Activated CD8-positive, alpha-beta T cell treated with anti-CD3 and anti-CD28 coated beads, Interleukin-2, amount 10 ng/mL, durations not matched to agents 7 days and 5 days (primary cell): ENCODE measurements at regions not wholly inside any gene's neighbourhood (a gene's known extent, or its start where the extent isn't known, plus 50 kb on each side); places are given as distances from the start of the nearest gene placed in this dataset.
"Not testable (repeated sequence)": the region's sequence is repeated elsewhere in the genome, so short reads cannot be mapped to it uniquely, and the experiment has no call there.

Experiments
- ATAC-seq: fragments of 150-1000 bp; cut with Tn5 transposase; one replicate; pipeline ENCODE4 v1.10.0; 2021; ENCODE audit warnings: moderate library complexity
- CTCF ChIA-PET: fragments of 350-600 bp; sonication (Branson Sonifier 250); formaldehyde crosslinking; loops from one replicate; lab custom pipeline; 2021; ENCODE audit warnings: antibody characterized with exemption; lab: Charles Lee
- POLR2A ChIA-PET: fragments of 350-600 bp; sonication (Branson Sonifier 250); formaldehyde crosslinking; loops from one replicate; lab custom pipeline; 2021; ENCODE audit warnings: antibody characterized with exemption; lab: Charles Lee
- DNase-seq: peaks from one replicate; pipeline ENCODE4 v3.0.0-alpha.2; 2020
- H3K27ac Mint-ChIP-seq: one replicate; pipeline ENCODE4 v1.8.0; 2021; ENCODE audit warnings: mild to moderate bottlenecking, mixed read lengths
- H3K27me3 Mint-ChIP-seq: one replicate; pipeline ENCODE4 v1.8.0; 2021; ENCODE audit warnings: low read depth, mixed read lengths
- H3K36me3 Mint-ChIP-seq: one replicate; pipeline ENCODE4 v1.8.0; 2021; ENCODE audit warnings: low read depth, mixed read lengths
- H3K4me1 Mint-ChIP-seq: one replicate; pipeline ENCODE4 v1.8.0; 2021; ENCODE audit warnings: low read depth, mixed read lengths
- H3K4me3 Mint-ChIP-seq: one replicate; pipeline ENCODE4 v1.8.0; 2021; ENCODE audit warnings: mild to moderate bottlenecking, mixed read lengths
- H3K9me3 Mint-ChIP-seq: one replicate; pipeline ENCODE4 v1.8.0; 2022; ENCODE audit warnings: mixed read lengths; ENCODE audit not compliant: insufficient read depth

DNA sequence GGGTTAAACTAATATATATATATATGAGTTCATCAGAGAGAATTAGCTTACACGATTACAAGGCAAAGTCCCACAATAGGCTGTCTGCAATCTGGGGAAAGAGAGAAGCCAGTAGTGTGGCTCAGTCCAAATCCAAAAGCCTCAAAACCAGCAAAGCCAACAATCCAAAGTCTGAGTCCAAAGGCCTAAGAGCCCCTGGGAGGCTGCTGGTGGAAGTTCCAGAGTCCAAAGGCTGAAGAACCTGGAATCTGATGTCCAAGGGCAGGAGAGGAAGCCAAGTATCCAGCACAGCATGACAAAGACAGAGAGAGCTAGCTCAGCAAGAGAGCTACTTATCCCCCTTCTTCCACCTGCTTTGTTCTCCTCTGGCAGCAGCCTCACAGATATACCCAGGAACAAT, 274.7 kb upstream of the ID4 start:
- ATAC-seq, result no peak
- H3K9me3 Mint-ChIP-seq, result no peaks in the 10 kb centered on the region
- no peak overlapping the region for H3K4me3 Mint-ChIP-seq
- ChIA-PET POLR2A (no interaction called here), CTCF (no interaction called here)
- no peaks in the 10 kb centered on the region for H3K36me3 Mint-ChIP-seq
- no peaks in the 10 kb centered on the region for H3K27me3 Mint-ChIP-seq
- H3K27ac Mint-ChIP-seq, result no peak overlapping the region
- H3K4me1 Mint-ChIP-seq, result no peaks in the 10 kb centered on the region
- DNase-seq, result no peak

DNA sequence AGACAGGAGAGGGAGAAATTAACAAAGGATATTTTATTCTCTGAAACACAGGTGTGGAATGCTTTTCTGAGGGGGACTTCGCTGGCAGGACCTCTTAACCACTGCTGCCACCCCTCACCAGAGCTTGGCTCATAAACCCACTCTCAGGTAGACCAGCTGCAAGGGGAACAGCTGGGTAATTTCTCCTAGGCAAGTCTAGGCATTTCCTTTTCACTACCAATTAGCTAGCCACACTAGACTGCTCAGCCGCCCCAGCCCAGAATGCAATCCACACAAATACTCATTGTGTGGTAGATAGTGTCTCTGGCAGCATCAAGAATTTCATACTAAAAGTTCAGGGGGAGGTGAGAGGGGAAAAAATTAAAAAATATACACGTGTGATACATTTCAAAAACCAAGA, 267.6 kb upstream of the ID4 start:
- no peak overlapping the region for H3K27ac Mint-ChIP-seq
- ChIA-PET CTCF (no interaction called here), POLR2A (no interaction called here)
- DNase-seq, result no peak
- H3K9me3 Mint-ChIP-seq, result no peaks in the 10 kb centered on the region
- H3K4me1 Mint-ChIP-seq, result no peaks in the 10 kb centered on the region
- no peaks in the 10 kb centered on the region for H3K27me3 Mint-ChIP-seq
- H3K4me3 Mint-ChIP-seq, result no peak overlapping the region
- no peak for ATAC-seq
- no peaks in the 10 kb centered on the region for H3K36me3 Mint-ChIP-seq

GRCh38 chr6:19571176-19571575, 266.0 kb upstream of the ID4 start:
- POLR2A ChIA-PET, result no interaction called here
- H3K4me1 Mint-ChIP-seq, result no peaks in the 10 kb centered on the region
- no peaks in the 10 kb centered on the region for H3K36me3 Mint-ChIP-seq
- CTCF ChIA-PET, result no interaction called here
- H3K9me3 Mint-ChIP-seq, result no peaks in the 10 kb centered on the region
- H3K27me3 Mint-ChIP-seq, result no peaks in the 10 kb centered on the region
- DNase-seq (no peak), ATAC-seq (no peak)
- H3K4me3 Mint-ChIP-seq, result no peak overlapping the region
- H3K27ac Mint-ChIP-seq, result no peak overlapping the region

- DNase-seq (no peak), ATAC-seq (no peak)
- Mint-ChIP-seq H3K36me3 (no peaks in the 10 kb centered on the region), H3K27me3 (no peaks in the 10 kb centered on the region), H3K9me3 (no peaks in the 10 kb centered on the region), H3K4me1 (no peaks in the 10 kb centered on the region), H3K4me3 (no peak overlapping the region), H3K27ac (no peak overlapping the region)
- ChIA-PET POLR2A (no interaction called here), CTCF (no interaction called here)
Observed at GRCh38 chr6:19578481-19578880, 258.7 kb upstream of the ID4 start.

DNA sequence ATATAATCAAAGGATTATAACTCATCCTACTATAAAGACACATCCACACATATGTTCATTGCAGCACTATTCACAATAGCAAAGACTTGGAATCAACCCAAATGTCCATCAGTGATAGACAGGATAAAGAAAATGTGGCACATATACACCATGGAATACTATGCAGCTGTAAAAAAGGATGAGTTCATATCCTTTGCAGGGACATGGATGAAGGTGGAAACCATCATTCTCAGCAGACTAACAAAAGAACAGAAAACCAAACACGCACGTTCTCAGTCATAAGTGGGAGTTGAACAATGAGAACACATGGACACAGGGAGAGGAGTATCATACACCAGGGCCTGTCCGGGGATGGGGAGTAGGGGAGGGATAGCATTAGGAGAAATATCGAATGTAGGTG, 253.0 kb upstream of the ID4 start:
- H3K9me3 Mint-ChIP-seq, H3K27me3 Mint-ChIP-seq, ATAC-seq, CTCF ChIA-PET, H3K4me1 Mint-ChIP-seq, H3K27ac Mint-ChIP-seq, POLR2A ChIA-PET, H3K4me3 Mint-ChIP-seq, H3K36me3 Mint-ChIP-seq, DNase-seq: not testable (repeated sequence)

- no peaks in the 10 kb centered on the region for H3K27me3 Mint-ChIP-seq
- no peak for DNase-seq
- H3K27ac Mint-ChIP-seq, result no peak overlapping the region
- no peak overlapping the region for H3K4me3 Mint-ChIP-seq
- ATAC-seq, result no peak
- H3K9me3 Mint-ChIP-seq, result no peaks in the 10 kb centered on the region
- ChIA-PET CTCF (no interaction called here), POLR2A (no interaction called here)
- no peaks in the 10 kb centered on the region for H3K4me1 Mint-ChIP-seq
- H3K36me3 Mint-ChIP-seq, result no peaks in the 10 kb centered on the region
Observed at GRCh38 chr6:19587238-19587942, 249.8 kb upstream of the ID4 start.

- H3K27ac Mint-ChIP-seq, result no peak overlapping the region
- no peaks in the 10 kb centered on the region for H3K9me3 Mint-ChIP-seq
- ChIA-PET CTCF (no interaction called here), POLR2A (no interaction called here)
- ATAC-seq, result no peak
- H3K4me1 Mint-ChIP-seq, result no peaks in the 10 kb centered on the region
- no peak for DNase-seq
- no peak overlapping the region for H3K4me3 Mint-ChIP-seq
- no peaks in the 10 kb centered on the region for H3K27me3 Mint-ChIP-seq
- no peaks in the 10 kb centered on the region for H3K36me3 Mint-ChIP-seq
Observed at GRCh38 chr6:19590501-19591131, 246.6 kb upstream of the ID4 start.

GRCh38 chr6:19597809-19598320, 239.3 kb upstream of the ID4 start:
- ATAC-seq (no peak), DNase-seq (no peak)
- ChIA-PET CTCF (no interaction called here), POLR2A (no interaction called here)
- Mint-ChIP-seq H3K27ac (no peak overlapping the region), H3K9me3 (no peaks in the 10 kb centered on the region), H3K27me3 (no peaks in the 10 kb centered on the region), H3K36me3 (no peaks in the 10 kb centered on the region), H3K4me1 (no peaks in the 10 kb centered on the region), H3K4me3 (no peak overlapping the region)

DNA sequence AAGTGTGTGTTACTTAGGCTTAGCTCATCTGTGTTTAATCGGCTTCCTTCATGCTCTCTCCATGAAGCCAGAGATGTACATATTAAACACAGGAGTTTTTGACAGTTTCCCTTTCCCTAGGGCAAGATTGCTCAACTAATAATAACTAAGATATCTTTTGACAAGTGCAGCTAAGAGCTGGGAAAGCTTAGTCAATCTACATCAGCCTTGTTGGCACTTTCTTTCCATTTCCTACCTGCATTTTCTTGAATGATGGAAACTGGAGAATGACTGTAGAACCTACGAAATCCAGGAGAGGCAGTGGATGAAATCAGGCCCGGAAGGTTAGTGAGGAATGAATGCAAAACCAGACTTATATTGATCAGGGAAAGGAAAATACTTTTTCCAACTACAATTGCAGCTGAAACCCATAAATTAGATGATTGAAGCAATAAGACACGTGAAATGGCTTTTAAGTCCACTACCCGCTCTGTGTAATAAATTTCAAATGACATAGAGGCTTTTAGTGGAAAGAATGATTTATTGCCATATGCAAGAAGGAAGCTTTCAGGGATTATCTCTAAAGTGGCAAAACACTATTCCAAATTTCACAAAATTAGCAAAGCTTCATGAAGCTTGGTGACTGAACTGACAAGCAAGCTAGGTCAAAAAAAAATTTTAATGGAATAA, 237.2 kb upstream of the ID4 start:
- CTCF ChIA-PET, result no interaction called here
- H3K4me3 Mint-ChIP-seq, result no peak overlapping the region
- H3K27ac Mint-ChIP-seq, result no peak overlapping the region
- no peak for ATAC-seq
- H3K4me1 Mint-ChIP-seq, result no peaks in the 10 kb centered on the region
- no peaks in the 10 kb centered on the region for H3K27me3 Mint-ChIP-seq
- H3K36me3 Mint-ChIP-seq, result no peaks in the 10 kb centered on the region
- H3K9me3 Mint-ChIP-seq, result no peaks in the 10 kb centered on the region
- POLR2A ChIA-PET, result no interaction called here
- no peak for DNase-seq

DNA sequence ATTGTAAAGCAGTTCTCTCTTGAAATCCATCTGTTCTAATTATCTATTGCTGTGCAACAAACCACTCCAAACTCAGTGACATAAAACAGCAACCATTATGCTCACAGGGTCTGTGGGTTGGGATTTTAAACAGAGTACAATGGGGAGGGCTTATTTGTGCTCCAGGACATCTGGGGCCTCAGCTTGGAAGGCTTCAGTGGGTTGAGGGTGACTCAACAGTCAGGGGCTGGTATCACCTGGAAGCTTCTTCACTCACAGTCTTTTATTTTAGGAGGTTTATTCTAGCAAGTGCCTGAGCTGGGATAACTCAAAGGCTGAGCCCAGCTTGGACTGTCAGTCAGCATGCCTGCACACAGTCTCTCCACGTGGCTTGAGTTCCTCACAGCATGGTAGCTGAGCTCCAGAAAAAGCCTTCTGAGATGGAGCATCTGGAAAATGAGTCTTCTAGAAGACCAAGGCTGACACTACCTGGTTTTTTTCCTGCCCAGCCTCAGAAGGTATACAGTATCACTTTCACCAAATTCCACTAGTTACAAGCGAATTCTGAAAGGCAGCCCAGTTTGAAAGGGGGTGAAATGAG, 234.6 kb upstream of the ID4 start:
- Mint-ChIP-seq H3K4me1 (no peaks in the 10 kb centered on the region), H3K36me3 (no peaks in the 10 kb centered on the region), H3K4me3 (no peak overlapping the region), H3K27ac (no peak overlapping the region), H3K9me3 (peaks cover 6% of the 10 kb centered on the region), H3K27me3 (no peaks in the 10 kb centered on the region)
- ChIA-PET CTCF (no interaction called here), POLR2A (no interaction called here)
- DNase-seq (no peak), ATAC-seq (no peak)

GRCh38 chr6:19603721-19604120, 233.4 kb upstream of the ID4 start:
- POLR2A ChIA-PET, result no interaction called here
- Mint-ChIP-seq H3K36me3 (no peaks in the 10 kb centered on the region), H3K4me3 (no peak overlapping the region), H3K27me3 (no peaks in the 10 kb centered on the region), H3K27ac (no peak overlapping the region), H3K9me3 (peaks cover 8% of the 10 kb centered on the region), H3K4me1 (no peaks in the 10 kb centered on the region)
- CTCF ChIA-PET, result no interaction called here
- DNase-seq, result no peak
- ATAC-seq, result no peak

DNA sequence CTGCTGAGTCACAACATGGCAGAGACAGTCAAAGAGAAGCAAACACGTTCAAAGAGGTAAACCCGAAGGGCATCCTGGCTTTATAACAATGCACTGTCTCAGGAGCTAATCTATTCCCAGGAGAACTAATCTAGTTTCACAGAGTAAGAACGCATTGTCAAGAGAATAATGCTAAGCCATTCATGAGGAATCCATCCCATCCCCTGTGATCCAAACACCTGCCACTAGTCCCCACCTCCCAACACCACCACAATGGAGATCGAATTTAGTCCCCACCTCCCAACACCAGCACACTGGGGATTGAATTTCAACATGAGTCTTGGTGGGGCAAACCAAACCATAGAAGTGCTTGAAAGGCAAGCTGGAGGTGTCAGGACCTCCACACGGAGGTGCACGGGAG, 231.5 kb upstream of the ID4 start:
- ChIA-PET POLR2A (no interaction called here), CTCF (no interaction called here)
- Mint-ChIP-seq H3K9me3 (peaks cover 8% of the 10 kb centered on the region), H3K36me3 (no peaks in the 10 kb centered on the region), H3K27me3 (no peaks in the 10 kb centered on the region), H3K4me3 (no peak overlapping the region), H3K27ac (no peak overlapping the region), H3K4me1 (no peaks in the 10 kb centered on the region)
- DNase-seq, result no peak
- no peak for ATAC-seq
